Sciatic nerve (tissue), 2 donors: ENCODE measurements at regions not wholly inside any gene's neighbourhood (a gene's known extent, or its start where the extent isn't known, plus 50 kb on each side); places are given as distances from the start of the nearest gene placed in this dataset.

Source experiments
- ATAC-seq: fragments of 200-7000 bp; cut with Tn5 transposase; one replicate; pipeline ENCODE4 v1.9.1; 2020; ENCODE audit warnings: mild to moderate bottlenecking, moderate library complexity
- DNase-seq: peaks from one replicate; pipeline ENCODE4 v3.0.0-alpha.2; 2020; ENCODE audit warnings: low spot score
- intact Hi-C: fragments of 100-400 bp; cut with DNase I; formaldehyde crosslinking; loops from one replicate; pipeline ENCODE4 v1.14.2; 2022
- donor health status: DM: no; HTN: no; CAD: no.
- donor health status: DM: no; HTN: no; CAD: no.

DNA sequence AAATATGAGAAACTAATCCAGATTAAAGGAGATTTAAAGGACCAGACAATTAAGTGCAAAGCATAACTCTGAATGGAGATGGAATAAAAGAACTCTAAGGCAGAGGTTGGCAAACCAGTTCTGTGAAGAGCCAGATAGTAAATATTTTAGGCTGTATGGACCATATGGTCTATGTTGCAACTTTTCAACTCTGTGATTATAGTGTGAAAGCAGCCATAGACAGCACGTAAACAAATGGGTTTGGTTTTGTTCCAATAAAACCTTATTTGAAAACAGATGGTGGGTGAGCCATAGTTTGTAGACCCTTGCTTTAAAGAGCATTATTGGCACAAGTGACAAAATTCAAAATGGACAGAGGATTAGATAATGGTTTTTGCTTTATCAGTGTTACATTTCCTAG, 884.1 kb downstream of the CCSER2 start:
- no peak for DNase-seq
- ATAC-seq: no peak
- intact Hi-C loops: no loop called here

DNA sequence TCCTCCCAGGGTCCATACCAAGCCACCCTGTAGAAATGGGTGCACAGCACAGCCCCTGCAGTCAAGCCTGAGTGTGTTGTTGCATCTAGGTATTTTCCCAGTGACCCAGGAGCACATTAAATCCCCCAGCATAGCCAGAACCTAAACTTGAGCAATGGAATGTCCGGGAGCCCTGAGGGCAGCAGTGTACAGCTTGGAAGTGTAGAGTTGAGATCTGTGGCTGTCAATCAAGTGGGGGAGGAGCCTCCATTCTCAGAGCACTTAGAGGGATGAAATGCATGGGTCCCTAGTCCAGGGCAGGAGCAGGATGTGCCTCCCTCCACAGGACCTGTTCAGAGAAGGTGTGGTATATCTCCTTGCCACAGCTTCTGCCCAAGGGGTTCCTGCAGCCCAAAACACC, 885.1 kb downstream of the CCSER2 start:
- no peak for ATAC-seq
- DNase-seq: no peak
- intact Hi-C loops: no loop called here

- DNase-seq: no peak
- intact Hi-C loops: no loop called here
- no peak for ATAC-seq
Measured at GRCh38 chr10:85222300-85222699, 893.9 kb downstream of the CCSER2 start.

DNA sequence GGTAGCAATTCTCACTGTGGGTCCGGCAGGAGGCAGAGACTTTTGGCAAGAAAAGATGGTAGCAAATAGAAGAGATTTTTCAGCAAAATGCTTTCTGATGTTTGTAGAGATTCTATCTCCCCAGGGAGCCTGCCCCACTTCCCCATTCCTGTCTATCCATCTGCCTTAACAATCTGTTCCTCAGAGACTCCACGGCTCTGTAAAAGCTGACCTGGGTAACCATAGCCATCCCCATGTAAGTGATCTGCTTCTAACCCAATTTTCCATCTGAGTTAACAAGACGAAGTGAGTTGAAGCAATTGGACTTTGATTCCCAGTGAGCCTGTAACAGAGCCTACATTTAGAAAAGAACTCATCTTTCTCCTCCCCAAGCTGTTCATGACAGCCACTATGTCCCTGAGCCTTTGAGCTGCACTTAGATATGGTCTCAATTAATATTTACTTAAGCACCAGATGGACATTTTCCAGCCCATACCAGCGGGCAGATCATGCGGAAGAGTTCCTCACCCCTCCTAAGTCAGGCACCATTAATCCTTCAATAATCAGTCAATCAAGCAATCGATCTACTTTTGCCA, 896.1 kb downstream of the CCSER2 start:
- ATAC-seq: no peak
- intact Hi-C loops: no loop called here
- DNase-seq: no peak

DNA sequence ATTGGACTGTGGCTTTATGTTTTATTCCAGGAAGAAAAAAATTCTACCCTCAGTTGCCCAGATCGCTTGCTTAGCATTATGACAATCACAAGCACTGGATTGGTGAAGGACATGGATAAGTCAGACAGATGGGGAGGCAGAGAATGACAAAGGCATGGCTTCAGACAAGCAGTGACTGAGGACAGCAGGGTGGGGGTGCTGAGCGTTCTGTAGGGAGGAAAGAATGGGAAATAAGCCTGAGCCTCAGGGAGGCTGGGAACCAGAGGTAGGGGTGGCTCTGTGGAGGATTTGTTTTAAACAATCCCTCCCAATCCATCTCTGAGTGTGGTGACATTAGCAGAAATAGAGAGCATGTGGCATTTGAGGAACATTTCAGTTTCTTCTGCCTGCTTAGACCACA, 896.9 kb downstream of the CCSER2 start:
- DNase-seq (no peak), ATAC-seq (no peak)
- intact Hi-C loops: no loop called here

- intact Hi-C loops: no loop called here
- ATAC-seq: no peak
- no peak for DNase-seq
Measured at GRCh38 chr10:85226596-85226995, 898.2 kb downstream of the CCSER2 start.

DNA sequence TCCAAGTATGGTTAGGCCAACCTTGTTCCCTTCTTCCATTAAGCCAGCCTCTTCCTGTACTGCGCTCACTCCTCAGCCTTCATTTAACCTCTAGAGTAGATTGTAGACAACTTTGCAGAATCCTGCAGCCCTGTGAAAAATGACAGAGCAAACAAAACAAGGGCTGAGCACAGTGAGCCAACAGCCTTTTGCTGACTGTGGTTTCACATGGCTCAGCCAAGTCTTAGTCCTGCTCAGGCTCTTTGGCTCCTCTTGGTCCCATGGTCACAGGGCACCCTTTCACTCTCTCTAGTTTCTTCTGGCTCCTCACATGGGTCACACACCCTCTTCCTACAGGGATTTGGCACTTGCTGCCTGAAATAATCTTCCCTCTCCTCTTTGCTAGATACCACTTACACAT, 900.3 kb downstream of the CCSER2 start:
- intact Hi-C loops: no loop called here
- DNase-seq: no peak
- no peak for ATAC-seq

DNA sequence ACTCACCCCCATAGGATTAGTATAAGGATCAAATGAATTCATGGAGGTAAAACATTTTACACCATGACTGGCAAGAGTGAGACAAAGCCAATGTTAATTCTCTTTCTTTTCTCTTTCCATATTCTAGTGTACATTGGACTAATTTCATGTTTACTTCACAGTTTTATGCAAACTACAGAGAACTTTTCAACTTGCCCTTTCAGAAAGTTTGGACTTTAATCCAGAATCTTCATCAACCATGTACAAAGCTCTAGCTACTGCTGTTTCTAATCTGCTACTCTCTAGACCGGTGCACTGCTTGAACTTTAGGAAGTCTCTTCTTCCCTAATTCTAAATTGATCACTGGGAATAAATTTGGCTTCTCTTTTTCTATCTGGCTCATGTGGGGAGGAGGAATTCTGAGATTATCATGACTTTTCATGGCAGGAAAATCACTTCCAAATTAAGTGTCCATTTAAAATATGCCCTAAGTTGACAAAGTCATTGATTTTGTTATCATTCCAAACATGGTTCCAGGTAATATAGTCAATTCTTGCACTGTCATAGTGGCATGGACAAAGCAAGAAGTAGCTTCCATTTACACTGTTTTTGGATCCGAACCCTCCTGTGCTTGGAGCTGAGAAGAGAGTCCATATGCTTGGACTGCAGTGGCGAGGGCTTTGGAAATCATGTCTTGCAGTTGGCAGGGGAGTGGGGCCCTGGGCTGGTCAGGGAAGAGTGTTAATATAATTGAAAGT, 903.3 kb downstream of the CCSER2 start:
- ATAC-seq (no peak), DNase-seq (no peak)
- intact Hi-C loops: no loop called here

- intact Hi-C loops: no loop called here
- DNase-seq: no peak
- no peak for ATAC-seq
Measured at GRCh38 chr10:85235258-85235657, 906.9 kb downstream of the CCSER2 start.

DNA sequence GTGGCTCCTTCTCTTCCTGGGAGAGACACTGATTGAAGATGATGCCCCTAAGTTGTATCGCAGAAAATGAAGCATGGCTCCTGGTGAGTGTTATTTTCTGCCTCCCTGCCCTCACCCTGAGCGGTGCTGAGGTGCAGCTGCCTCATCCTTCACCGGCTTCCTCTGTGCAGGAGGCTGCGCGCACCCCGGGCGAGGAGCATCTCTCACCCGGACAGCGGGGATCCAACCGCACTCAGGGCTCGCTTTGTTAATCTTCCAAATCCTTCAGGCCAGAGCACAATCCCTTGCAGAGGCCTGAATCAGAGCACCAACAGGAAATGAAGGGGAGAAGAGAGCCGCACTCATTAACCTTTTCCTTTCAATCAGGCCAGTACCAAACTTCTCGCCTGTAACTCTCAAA, 910.3 kb downstream of the CCSER2 start:
- no peak for ATAC-seq
- intact Hi-C loops: no loop called here

DNA sequence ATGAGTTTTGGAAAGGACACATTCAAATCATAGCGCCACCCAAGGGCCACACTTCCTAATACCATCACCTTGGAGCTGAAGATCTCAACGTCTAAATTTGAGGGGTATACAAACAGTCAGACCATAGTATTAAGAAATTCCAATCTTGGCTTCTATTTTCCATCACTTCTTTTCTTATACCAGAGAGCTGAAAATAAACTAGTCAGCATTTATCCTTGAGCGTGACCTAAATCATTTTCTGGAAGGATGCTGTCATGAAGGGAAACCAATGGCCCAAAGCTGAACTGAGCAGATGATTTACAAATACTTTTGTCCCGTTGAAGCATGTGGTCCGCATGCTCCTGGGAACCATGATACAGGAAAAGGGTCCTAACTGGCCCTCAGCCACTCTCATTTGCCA, 921.9 kb downstream of the CCSER2 start:
- intact Hi-C loops: no loop called here
- ATAC-seq (no peak), DNase-seq (no peak)

More for the DNA sequence above, 910.3 kb downstream of the CCSER2 start:
- DNase-seq: no peak

GRCh38 chr10:85256481-85256880, 928.1 kb downstream of the CCSER2 start:
- intact Hi-C loops: no loop called here
- DNase-seq: no peak
- no peak for ATAC-seq

DNA sequence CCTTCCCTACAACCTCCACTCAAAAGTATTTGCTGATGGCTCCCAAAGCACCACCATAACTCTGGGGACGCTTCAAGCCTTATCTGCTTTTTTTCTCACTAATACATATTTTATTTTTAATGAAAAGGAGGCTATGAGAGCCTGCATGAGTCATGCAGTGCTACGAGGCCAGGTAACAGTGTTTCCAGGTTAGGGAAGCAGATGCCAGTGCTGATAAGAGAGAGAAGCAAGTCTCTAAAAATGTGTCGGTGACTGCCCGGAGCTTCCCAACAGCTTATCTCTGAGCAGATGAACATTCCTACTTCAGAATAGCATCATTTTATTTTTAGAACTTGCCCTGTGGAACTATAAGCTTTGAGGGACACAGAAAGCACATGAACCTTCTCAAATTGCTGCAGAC, 931.5 kb downstream of the CCSER2 start:
- no peak for DNase-seq
- intact Hi-C loops: no loop called here
- no peak for ATAC-seq

DNA sequence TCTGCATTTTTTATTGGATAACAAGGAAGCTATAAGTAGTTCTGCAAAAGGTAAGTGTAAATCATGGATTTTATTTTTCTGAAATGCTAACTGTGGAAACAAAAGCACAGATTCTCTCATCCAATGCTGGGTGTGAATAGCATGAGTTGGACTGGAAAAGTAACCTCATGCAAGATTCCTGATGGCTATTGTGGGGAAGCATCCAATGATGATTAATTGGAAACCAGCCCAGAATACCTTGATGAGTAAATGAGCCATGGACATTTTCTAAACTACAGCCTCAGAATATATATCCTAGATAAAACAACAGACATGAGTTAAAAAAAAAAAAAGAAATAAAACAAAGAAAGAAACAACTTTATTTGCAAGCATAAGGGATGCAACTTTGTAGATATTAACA, 934.6 kb downstream of the CCSER2 start:
- ATAC-seq (no peak), DNase-seq (no peak)
- intact Hi-C loops: no loop called here

GRCh38 chr10:85265121-85265520, 936.7 kb downstream of the CCSER2 start:
- no peak for ATAC-seq
- DNase-seq: no peak
- intact Hi-C loops: no loop called here

DNA sequence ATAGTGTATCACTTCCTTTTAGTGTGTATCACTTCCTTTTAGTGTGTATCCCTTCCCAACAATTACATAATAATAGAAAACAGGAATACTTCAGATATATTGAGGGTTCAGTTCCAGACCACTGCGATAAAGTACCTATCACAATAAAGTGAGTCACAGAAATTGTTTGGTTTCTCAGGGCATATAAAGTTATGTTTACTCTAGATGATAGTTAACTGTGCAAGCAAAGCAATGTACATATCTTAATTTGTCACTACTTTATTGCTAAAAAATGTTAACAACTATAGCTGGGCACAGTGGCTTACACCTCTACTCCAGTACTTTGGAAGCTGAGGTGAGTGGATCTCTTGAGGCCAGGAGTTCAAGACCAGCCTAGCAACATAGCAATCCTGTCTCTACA, 938.4 kb downstream of the CCSER2 start:
- DNase-seq (no peak), ATAC-seq (no peak)
- intact Hi-C loops: no loop called here

GRCh38 chr10:85280014-85280413, 951.6 kb downstream of the CCSER2 start:
- intact Hi-C loops: no loop called here
- DNase-seq: no peak
- no peak for ATAC-seq

GRCh38 chr10:85284778-85285770, 956.7 kb downstream of the CCSER2 start:
- ATAC-seq: no peak
- intact Hi-C loops: no loop called here
- DNase-seq: no peak

DNA sequence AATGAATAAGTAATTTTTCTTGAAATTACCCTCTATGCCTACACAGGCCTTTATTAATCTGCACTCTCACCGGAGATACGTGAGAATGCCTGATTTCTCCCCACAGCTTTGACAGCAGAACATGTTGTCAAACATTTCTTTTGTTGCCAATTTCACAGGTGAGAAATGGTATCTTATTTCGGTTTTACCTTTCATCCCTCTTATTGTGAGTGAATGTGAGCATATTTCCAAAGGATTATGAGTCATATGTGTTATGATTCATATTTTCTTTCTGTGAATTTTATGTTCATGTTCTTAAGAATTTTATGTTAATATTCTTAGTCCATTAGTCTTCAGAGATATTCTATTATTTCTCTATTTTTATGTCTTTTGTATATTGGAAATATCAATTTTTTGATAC, 965.1 kb downstream of the CCSER2 start:
- DNase-seq: no peak
- intact Hi-C loops: no loop called here
- ATAC-seq: no peak
